Endodermal cell (in vitro differentiated cells): ENCODE measurements at regions not wholly inside any gene's neighbourhood (a gene's known extent, or its start where the extent isn't known, plus 50 kb on each side); places are given as distances from the start of the nearest gene placed in this dataset.

Experiments
- DNase-seq: peaks from one replicate; pipeline ENCODE4 v3.0.0-alpha.2; 2017
- H3K27ac ChIP-seq: 2 replicates; pipeline ENCODE4 v1.5.1; 2013; ENCODE audit warnings: mild to moderate bottlenecking, low read depth, low read length, moderate library complexity
- H3K27me3 ChIP-seq: 2 replicates; pipeline ENCODE4 v1.6.1; 2013; ENCODE audit warnings: mild to moderate bottlenecking, low read length, moderate library complexity; ENCODE audit not compliant: insufficient read depth, control insufficient read depth, poor library complexity, severe bottlenecking
- H3K36me3 ChIP-seq: 2 replicates; pipeline ENCODE4 v1.7.0; 2013; ENCODE audit warnings: mild to moderate bottlenecking, low read length, moderate library complexity; ENCODE audit not compliant: control insufficient read depth, insufficient read depth
- H3K4me1 ChIP-seq: one replicate; pipeline ENCODE4 v1.7.0; 2013; ENCODE audit warnings: low read length; ENCODE audit not compliant: control insufficient read depth, insufficient read depth
- H3K4me3 ChIP-seq: 2 replicates; pipeline ENCODE4 v1.5.1; 2013; ENCODE audit warnings: mild to moderate bottlenecking, low read length, moderate library complexity
- H3K9ac ChIP-seq: 2 replicates; pipeline ENCODE4 v1.6.1; 2013; ENCODE audit warnings: mild to moderate bottlenecking, low read length, moderate library complexity; ENCODE audit not compliant: poor library complexity, severe bottlenecking; ENCODE audit errors: extremely low read depth
- H3K9me3 ChIP-seq: 2 replicates; pipeline ENCODE4 v1.6.1; 2013; ENCODE audit warnings: mild to moderate bottlenecking, low read length, moderate library complexity; ENCODE audit not compliant: control insufficient read depth
- H3K27ac Mint-ChIP-seq: 2 replicates; pipeline ENCODE4 v1.8.0; 2020; ENCODE audit warnings: mixed read lengths
- H3K27me3 Mint-ChIP-seq: 2 replicates; pipeline ENCODE4 v1.8.0; 2021; ENCODE audit warnings: mild to moderate bottlenecking, mixed read lengths; ENCODE audit not compliant: insufficient read depth
- H3K36me3 Mint-ChIP-seq: 2 replicates; pipeline ENCODE4 v1.8.0; 2020; ENCODE audit warnings: low read depth, mixed read lengths
- H3K4me1 Mint-ChIP-seq: 2 replicates; pipeline ENCODE4 v1.8.0; 2020; ENCODE audit warnings: mixed read lengths
- H3K4me3 Mint-ChIP-seq: 2 replicates; pipeline ENCODE4 v1.8.0; 2020; ENCODE audit warnings: mild to moderate bottlenecking, moderate library complexity, mixed read lengths
- H3K9me3 Mint-ChIP-seq: 2 replicates; pipeline ENCODE4 v1.8.0; 2020; ENCODE audit warnings: mild to moderate bottlenecking, mixed read lengths
- CTCF ChIP-seq: fragments of 200-600 bp; sonication (generic); conservative IDR thresholded peaks from 2 replicates; pipeline ENCODE4 v1.5.0; 2021; ENCODE audit warnings: antibody characterized with exemption, mild to moderate bottlenecking
- WGBS, 2 experiments: methylation state at CpG; one replicate each; pipeline versions ENCODE4 v1.1.5 to v1.1.7; 2013; ENCODE audit warnings: missing lambda C conversion rate in 2 of 2, mixed read lengths in 1 of 2; ENCODE audit not compliant: insufficient coverage in 1 of 2, insufficient read length in 1 of 2; 5-methylcytosine and 5-hydroxymethylcytosine counted together

GRCh38 chr1:104929280-104929679 lies 1179.6 kb downstream of the AMY1C start:
- no peaks in the 10 kb centered on the region for H3K36me3 Mint-ChIP-seq
- Histone ChIP-seq H3K27ac (no peak overlapping the region), H3K27me3 (no peaks in the 10 kb centered on the region), H3K4me1 (no peaks in the 10 kb centered on the region), H3K9ac (no peak overlapping the region), H3K36me3 (no peaks in the 10 kb centered on the region), H3K9me3 (no peaks in the 10 kb centered on the region), H3K4me3 (no peak overlapping the region)
- H3K4me3 Mint-ChIP-seq, result no peak overlapping the region
- no peaks in the 10 kb centered on the region for H3K27me3 Mint-ChIP-seq
- DNase-seq, result no peak
- H3K4me1 Mint-ChIP-seq, result no peaks in the 10 kb centered on the region
- peaks cover 2% of the 10 kb centered on the region for H3K9me3 Mint-ChIP-seq
- TF ChIP-seq CTCF, result no peak
- H3K27ac Mint-ChIP-seq, result no peak overlapping the region
- WGBS, 2 experiments, result 88% methylated on average over 1 of the region's 1 CpG; no CpG with 5 or more reads in 1 of the 2 experiments

GRCh38 chr1:104932030-104932915 lies 1182.6 kb downstream of the AMY1C start:
- no peak for DNase-seq
- H3K9me3 Mint-ChIP-seq, result peaks cover 8% of the 10 kb centered on the region
- H3K4me1 Mint-ChIP-seq, result no peaks in the 10 kb centered on the region
- H3K27me3 Mint-ChIP-seq, result no peaks in the 10 kb centered on the region
- Histone ChIP-seq H3K9ac (no peak overlapping the region), H3K4me1 (no peaks in the 10 kb centered on the region), H3K9me3 (no peaks in the 10 kb centered on the region), H3K36me3 (no peaks in the 10 kb centered on the region), H3K4me3 (no peak overlapping the region), H3K27ac (no peak overlapping the region), H3K27me3 (no peaks in the 10 kb centered on the region)
- TF ChIP-seq CTCF, result no peak
- WGBS, 2 experiments, result 87 to 93% methylated on average over 6 to 13 of the region's 13 CpGs
- no peak overlapping the region for H3K4me3 Mint-ChIP-seq
- H3K36me3 Mint-ChIP-seq, result no peaks in the 10 kb centered on the region
- no peak overlapping the region for H3K27ac Mint-ChIP-seq

- Histone ChIP-seq H3K4me1 (no peaks in the 10 kb centered on the region), H3K27me3 (no peaks in the 10 kb centered on the region), H3K4me3 (no peak overlapping the region), H3K9me3 (no peaks in the 10 kb centered on the region), H3K9ac (no peak overlapping the region), H3K27ac (no peak overlapping the region), H3K36me3 (no peaks in the 10 kb centered on the region)
- no peaks in the 10 kb centered on the region for H3K27me3 Mint-ChIP-seq
- H3K4me1 Mint-ChIP-seq, result no peaks in the 10 kb centered on the region
- H3K36me3 Mint-ChIP-seq, result no peaks in the 10 kb centered on the region
- 92 to 96% methylated on average over 9 to 14 of the region's 14 CpGs for WGBS, 2 experiments
- H3K4me3 Mint-ChIP-seq, result no peak overlapping the region
- DNase-seq, result peak; percentile 32
- no peak overlapping the region for H3K27ac Mint-ChIP-seq
- TF ChIP-seq CTCF, result no peak
- H3K9me3 Mint-ChIP-seq, result peaks cover 9% of the 10 kb centered on the region
Measured at GRCh38 chr1:104932949-104933679, 1183.4 kb downstream of the AMY1C start.
